PFSK-1 (cell line): ENCODE measurements at regions not wholly inside any gene's neighbourhood (a gene's known extent, or its start where the extent isn't known, plus 50 kb on each side); places are given as distances from the start of the nearest gene placed in this dataset.

Experiments used
- TAF1 ChIP-seq: IDR thresholded peaks from 2 replicates; pipeline ENCODE4 v1.6.1; 2012; ENCODE audit warnings: low read length, control low read depth, borderline replicate concordance; ENCODE audit not compliant: insufficient read depth
- TF ChIP-seq, protein P1 (sequence below), 2 experiments: IDR thresholded peaks; 2 replicates each; pipeline versions ENCODE4 v1.6.1 to v1.8.0; 2011 to 2012; ENCODE audit warnings: low read depth in 2 of 2, low read length in 2 of 2, control low read depth in 1 of 2, inconsistent platforms in 1 of 2, mild to moderate bottlenecking in 1 of 2, moderate library complexity in 1 of 2; ENCODE audit not compliant: insufficient read depth in 1 of 2

GRCh38 chr15:62527387-62527786 lies 362.3 kb upstream of the C2CD4B start:
- no peak for TF ChIP-seq TAF1
- TF ChIP-seq, protein P1, sequence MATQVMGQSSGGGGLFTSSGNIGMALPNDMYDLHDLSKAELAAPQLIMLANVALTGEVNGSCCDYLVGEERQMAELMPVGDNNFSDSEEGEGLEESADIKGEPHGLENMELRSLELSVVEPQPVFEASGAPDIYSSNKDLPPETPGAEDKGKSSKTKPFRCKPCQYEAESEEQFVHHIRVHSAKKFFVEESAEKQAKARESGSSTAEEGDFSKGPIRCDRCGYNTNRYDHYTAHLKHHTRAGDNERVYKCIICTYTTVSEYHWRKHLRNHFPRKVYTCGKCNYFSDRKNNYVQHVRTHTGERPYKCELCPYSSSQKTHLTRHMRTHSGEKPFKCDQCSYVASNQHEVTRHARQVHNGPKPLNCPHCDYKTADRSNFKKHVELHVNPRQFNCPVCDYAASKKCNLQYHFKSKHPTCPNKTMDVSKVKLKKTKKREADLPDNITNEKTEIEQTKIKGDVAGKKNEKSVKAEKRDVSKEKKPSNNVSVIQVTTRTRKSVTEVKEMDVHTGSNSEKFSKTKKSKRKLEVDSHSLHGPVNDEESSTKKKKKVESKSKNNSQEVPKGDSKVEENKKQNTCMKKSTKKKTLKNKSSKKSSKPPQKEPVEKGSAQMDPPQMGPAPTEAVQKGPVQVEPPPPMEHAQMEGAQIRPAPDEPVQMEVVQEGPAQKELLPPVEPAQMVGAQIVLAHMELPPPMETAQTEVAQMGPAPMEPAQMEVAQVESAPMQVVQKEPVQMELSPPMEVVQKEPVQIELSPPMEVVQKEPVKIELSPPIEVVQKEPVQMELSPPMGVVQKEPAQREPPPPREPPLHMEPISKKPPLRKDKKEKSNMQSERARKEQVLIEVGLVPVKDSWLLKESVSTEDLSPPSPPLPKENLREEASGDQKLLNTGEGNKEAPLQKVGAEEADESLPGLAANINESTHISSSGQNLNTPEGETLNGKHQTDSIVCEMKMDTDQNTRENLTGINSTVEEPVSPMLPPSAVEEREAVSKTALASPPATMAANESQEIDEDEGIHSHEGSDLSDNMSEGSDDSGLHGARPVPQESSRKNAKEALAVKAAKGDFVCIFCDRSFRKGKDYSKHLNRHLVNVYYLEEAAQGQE (IDR thresholded peaks at IDR 0.05; ENCODE audit: insufficient read depth in 1 of 2, low read depth in 2 of 2, low read length in 2 of 2): no peak
